Body of pancreas (tissue), 4 donors: ENCODE measurements at regions not wholly inside any gene's neighbourhood (a gene's known extent, or its start where the extent isn't known, plus 50 kb on each side); places are given as distances from the start of the nearest gene placed in this dataset.

ENCODE experiments used
- ATAC-seq: fragments of 150-250 bp; one replicate; pipeline ENCODE4 v1.9.1; 2016
- DNase-seq, 4 donors: peaks; one replicate each; pipeline ENCODE4 v3.0.0-alpha.2; 2019
- H3K27ac ChIP-seq, 4 donors: fragments of 200-600 bp; sonication (generic); 1 replicate in 3 of 4; 2 replicates in 1 of 4; pipeline versions ENCODE4 v1.5.1 to v1.6.1; 2016 to 2019; ENCODE audit warnings: mild to moderate bottlenecking in 1 of 4, mixed read lengths in 1 of 4, moderate library complexity in 1 of 4
- H3K27me3 ChIP-seq, 2 donors: fragments of 200-600 bp; sonication (generic); one replicate each; pipeline ENCODE4 v1.6.0; 2016; ENCODE audit warnings: mild to moderate bottlenecking in 1 of 2
- H3K36me3 ChIP-seq, 2 donors: fragments of 200-600 bp; sonication (generic); replicated peaks in 1 of 2; 2 replicates each; pipeline ENCODE4 v1.5.1; 2016; ENCODE audit warnings: low read depth in 2 of 2; ENCODE audit not compliant: insufficient read depth in 1 of 2
- H3K4me1 ChIP-seq: fragments of 200-600 bp; sonication (generic); one replicate; pipeline ENCODE4 v1.6.0; 2016
- H3K4me3 ChIP-seq, 2 donors: fragments of 200-600 bp; sonication (generic); 1 replicate in 1 of 2; 2 replicates in 1 of 2; pipeline ENCODE4 v1.5.1; 2016 to 2019
- H3K9me3 ChIP-seq, 3 donors: fragments of 200-600 bp; sonication (generic); 1 replicate in 2 of 3; 2 replicates in 1 of 3; pipeline ENCODE4 v1.5.1; 2016
- POLR2A ChIP-seq, 3 donors: fragments of 450-650 bp; IDR thresholded peaks; one replicate each; pipeline ENCODE4 v1.6.1; 2016; ENCODE audit warnings: antibody characterized with exemption in 3 of 3, mild to moderate bottlenecking in 2 of 3
- WGBS, 2 donors: methylation state at CpG; one replicate each; pipeline ENCODE4 v1.1.5; 2017; 5-methylcytosine and 5-hydroxymethylcytosine counted together
- intact Hi-C: fragments of 100-400 bp; cut with DNase I; formaldehyde crosslinking; loops from one replicate; pipeline ENCODE4 v1.15.1; 2023
- TF ChIP-seq, protein P1 (sequence below), 7 experiments: fragments of 450-650 bp in 4 of 7; fragments of 200-600 bp in 3 of 7; sonication (generic) in 3 of 7; IDR thresholded peaks; one replicate each; pipeline ENCODE4 v1.5.1; 2016 to 2019; ENCODE audit warnings: antibody characterized with exemption in 7 of 7

DNA sequence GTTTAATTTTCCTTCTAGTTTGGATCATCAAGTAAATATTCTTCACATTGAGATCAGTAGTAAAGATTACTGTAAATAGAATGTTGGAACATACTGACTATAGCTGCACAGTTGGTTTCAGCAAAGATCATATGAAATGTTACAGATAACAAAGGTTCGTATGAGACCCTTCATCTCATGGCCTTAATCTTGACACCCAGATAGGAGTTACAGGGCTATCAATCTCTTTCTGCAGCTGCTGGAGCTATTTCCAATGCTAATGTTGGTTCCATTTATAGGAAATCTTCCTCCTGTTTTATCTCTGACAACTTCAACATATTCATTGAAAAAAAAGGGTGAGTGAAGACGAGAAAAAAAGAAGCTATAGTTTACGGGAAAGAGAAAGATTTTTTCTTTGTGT is 495.6 kb downstream of the JRKL start:
- no peak for TF ChIP-seq POLR2A (IDR thresholded peaks at IDR 0.05)
- TF ChIP-seq, protein P1, sequence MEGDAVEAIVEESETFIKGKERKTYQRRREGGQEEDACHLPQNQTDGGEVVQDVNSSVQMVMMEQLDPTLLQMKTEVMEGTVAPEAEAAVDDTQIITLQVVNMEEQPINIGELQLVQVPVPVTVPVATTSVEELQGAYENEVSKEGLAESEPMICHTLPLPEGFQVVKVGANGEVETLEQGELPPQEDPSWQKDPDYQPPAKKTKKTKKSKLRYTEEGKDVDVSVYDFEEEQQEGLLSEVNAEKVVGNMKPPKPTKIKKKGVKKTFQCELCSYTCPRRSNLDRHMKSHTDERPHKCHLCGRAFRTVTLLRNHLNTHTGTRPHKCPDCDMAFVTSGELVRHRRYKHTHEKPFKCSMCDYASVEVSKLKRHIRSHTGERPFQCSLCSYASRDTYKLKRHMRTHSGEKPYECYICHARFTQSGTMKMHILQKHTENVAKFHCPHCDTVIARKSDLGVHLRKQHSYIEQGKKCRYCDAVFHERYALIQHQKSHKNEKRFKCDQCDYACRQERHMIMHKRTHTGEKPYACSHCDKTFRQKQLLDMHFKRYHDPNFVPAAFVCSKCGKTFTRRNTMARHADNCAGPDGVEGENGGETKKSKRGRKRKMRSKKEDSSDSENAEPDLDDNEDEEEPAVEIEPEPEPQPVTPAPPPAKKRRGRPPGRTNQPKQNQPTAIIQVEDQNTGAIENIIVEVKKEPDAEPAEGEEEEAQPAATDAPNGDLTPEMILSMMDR (IDR thresholded peaks at IDR 0.05), result no peak
- intact Hi-C loops, result no loop called here
- Histone ChIP-seq H3K9me3 (no peaks in the 10 kb centered on the region), H3K27ac (no peak overlapping the region), H3K4me1 (no peaks in the 10 kb centered on the region), H3K27me3 (no peaks in the 10 kb centered on the region), H3K36me3 (no peaks in the 10 kb centered on the region), H3K4me3 (no peak overlapping the region)
- DNase-seq (no peak), ATAC-seq (no peak)
- 43 to 48% methylated on average over 3 of the region's 3 CpGs for WGBS, 2 donors

DNA sequence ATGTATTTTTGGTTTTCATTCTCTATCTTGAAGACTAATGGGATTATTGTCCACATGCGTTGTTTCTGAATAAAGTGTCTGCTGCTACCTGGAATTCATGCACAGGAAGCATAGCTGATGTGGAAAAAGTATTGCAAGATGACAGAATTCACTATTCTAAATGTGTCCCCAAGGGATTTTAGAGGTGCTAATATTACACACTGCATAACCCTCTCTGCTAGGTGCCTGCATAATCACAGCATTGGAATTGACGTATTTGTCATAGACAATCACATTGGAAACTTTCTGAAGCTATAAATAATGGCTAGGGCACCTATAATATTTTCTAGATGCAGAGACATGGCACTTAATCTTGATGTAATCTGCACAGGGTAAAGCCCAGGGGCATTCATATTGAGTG is 496.1 kb downstream of the JRKL start:
- intact Hi-C loops, result no loop called here

DNA sequence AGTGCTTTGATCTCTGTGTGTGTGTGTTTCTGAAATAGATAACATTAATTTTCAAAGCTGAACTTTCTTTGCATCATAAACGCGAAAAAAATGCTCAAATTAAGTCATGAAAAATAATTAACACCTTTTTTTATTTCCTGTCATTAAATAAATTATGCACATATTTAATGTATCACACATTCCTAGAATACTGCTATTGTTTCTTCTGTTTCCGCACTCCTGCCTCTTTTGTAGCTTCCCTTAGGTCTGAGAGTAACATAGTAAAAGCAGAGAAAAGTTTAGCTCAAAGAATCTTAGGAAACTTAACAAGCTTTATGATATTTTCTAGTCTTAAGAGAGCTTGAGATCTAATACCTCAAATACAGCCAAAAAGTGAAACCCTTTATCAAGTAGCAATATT is 504.2 kb downstream of the JRKL start:
- WGBS, 2 donors, result 39% methylated on average over 3 of the region's 3 CpGs
- Histone ChIP-seq H3K9me3 (no peaks in the 10 kb centered on the region), H3K4me3 (no peak overlapping the region), H3K27me3 (no peaks in the 10 kb centered on the region), H3K27ac (no peak overlapping the region), H3K36me3 (no peaks in the 10 kb centered on the region), H3K4me1 (no peaks in the 10 kb centered on the region)
- no peak for TF ChIP-seq POLR2A (IDR thresholded peaks at IDR 0.05)
- TF ChIP-seq, protein P1 (IDR thresholded peaks at IDR 0.05), result no peak
- DNase-seq (no peak), ATAC-seq (no peak)
- intact Hi-C loops, result no loop called here

More for the DNA sequence above, 496.1 kb downstream of the JRKL start:
- no peak overlapping the region for H3K27ac ChIP-seq
- no peaks in the 10 kb centered on the region for H3K4me1 ChIP-seq
- H3K36me3 ChIP-seq, result no peaks in the 10 kb centered on the region
- WGBS, 2 donors, result 68 to 72% methylated on average over 2 of the region's 2 CpGs
- no peak for ATAC-seq
- no peaks in the 10 kb centered on the region for H3K9me3 ChIP-seq
- no peak overlapping the region for H3K4me3 ChIP-seq
- no peak for TF ChIP-seq POLR2A (IDR thresholded peaks at IDR 0.05)
- TF ChIP-seq, protein P1 (IDR thresholded peaks at IDR 0.05), result no peak
- H3K27me3 ChIP-seq, result no peaks in the 10 kb centered on the region
- DNase-seq, result no peak

DNA sequence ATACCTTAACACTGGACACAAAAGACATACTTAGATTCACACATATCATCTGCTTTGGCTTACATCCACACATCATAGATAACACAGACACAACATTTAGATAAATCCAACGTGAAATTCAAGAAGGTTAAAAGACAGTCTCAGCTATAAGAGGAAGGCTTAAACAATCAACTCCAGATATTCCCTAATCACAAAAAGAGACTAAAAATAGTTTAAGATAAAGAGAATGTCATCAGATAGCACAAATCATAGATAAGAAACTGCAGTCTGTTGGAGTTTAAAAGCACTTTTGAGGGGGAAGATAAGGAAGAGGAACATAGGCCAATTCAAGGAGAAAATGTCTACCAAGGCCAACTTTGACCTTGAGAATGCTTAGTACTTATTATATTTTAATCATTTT is 504.8 kb downstream of the JRKL start:
- DNase-seq, result no peak
- Histone ChIP-seq H3K27ac (no peak overlapping the region), H3K36me3 (no peaks in the 10 kb centered on the region), H3K27me3 (no peaks in the 10 kb centered on the region), H3K9me3 (no peaks in the 10 kb centered on the region), H3K4me3 (no peak overlapping the region), H3K4me1 (no peaks in the 10 kb centered on the region)
- TF ChIP-seq, protein P1 (IDR thresholded peaks at IDR 0.05), result no peak
- no peak for TF ChIP-seq POLR2A (IDR thresholded peaks at IDR 0.05)
- no peak for ATAC-seq
- intact Hi-C loops, result no loop called here
- WGBS, 2 donors, result 13 to 18% methylated on average over 1 of the region's 1 CpG

DNA sequence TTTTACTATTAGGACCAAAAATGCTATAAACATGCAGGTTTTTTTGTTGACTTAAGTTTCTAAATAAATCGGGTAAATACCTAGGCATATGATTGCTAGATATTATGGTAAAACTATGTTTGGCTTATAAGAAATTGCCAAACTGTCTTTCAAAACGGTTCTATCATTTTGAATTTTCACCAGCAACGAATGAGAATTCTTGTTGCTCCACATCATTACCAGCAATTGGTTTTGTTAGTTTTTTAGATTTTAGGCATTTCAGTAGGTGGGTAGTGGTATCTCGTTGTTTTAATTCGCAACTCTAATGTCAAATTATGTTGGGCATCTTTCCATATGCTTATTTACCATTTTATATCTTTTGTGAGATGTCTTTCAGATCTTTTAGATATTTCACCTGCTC is 510.2 kb downstream of the JRKL start:
- no peak overlapping the region for H3K4me3 ChIP-seq
- H3K27me3 ChIP-seq, result no peaks in the 10 kb centered on the region
- TF ChIP-seq POLR2A (IDR thresholded peaks at IDR 0.05), result no peak
- TF ChIP-seq, protein P1 (IDR thresholded peaks at IDR 0.05), result no peak
- H3K9me3 ChIP-seq, result no peaks in the 10 kb centered on the region
- ATAC-seq, result no peak
- no peaks in the 10 kb centered on the region for H3K36me3 ChIP-seq
- intact Hi-C loops, result no loop called here
- H3K4me1 ChIP-seq, result no peaks in the 10 kb centered on the region
- WGBS, 2 donors, result 64 to 67% methylated on average over 5 of the region's 5 CpGs
- no peak for DNase-seq
- H3K27ac ChIP-seq, result no peak overlapping the region
